SK-N-SH (cell line): ENCODE measurements at regions not wholly inside any gene's neighbourhood (a gene's known extent, or its start where the extent isn't known, plus 50 kb on each side); places are given as distances from the start of the nearest gene placed in this dataset.
A peak's percentile ranks its signal among the peaks of the same experiment; 100 is the strongest.

ENCODE experiments used
- CTCF ChIA-PET: fragments of 300-600, 350-600 bp; formaldehyde crosslinking; extraction: SDS; loops from one replicate; lab custom pipeline; 2021; lab: Yijun Ruan, JAX
- POLR2A ChIA-PET: fragments of 350-600 bp; sonication (Branson Sonifier 250); formaldehyde crosslinking; extraction: SDS; loops from one replicate; lab custom pipeline; 2020; ENCODE audit warnings: antibody characterized with exemption, inconsistent platforms; lab: Yijun Ruan, JAX
- DNase-seq: peaks from one replicate; pipeline ENCODE4 v3.0.0; 2012
- H2AFZ ChIP-seq: fragments of 200-600 bp; sonication (generic); 2 replicates; pipeline ENCODE4 v1.8.1; 2016; ENCODE audit warnings: antibody characterized with exemption, mild to moderate bottlenecking, low read depth
- H3F3A ChIP-seq: fragments of 200-600 bp; sonication (generic); replicated peaks from 2 replicates; pipeline ENCODE3; 2016; ENCODE audit warnings: antibody characterized with exemption, mild to moderate bottlenecking; ENCODE audit not compliant: insufficient read depth
- H3K27ac ChIP-seq, 2 experiments: fragments of 200-500 bp in 1 of 2; fragments of 200-600 bp in 1 of 2; sonication (Bioruptor generic) in 1 of 2; sonication (generic), shearing (Covaris generic) in 1 of 2; 2 replicates each; pipeline versions ENCODE4 v1.5.1 to v1.6.1; 2014 to 2016; ENCODE audit warnings: low read depth in 2 of 2, inconsistent platforms in 1 of 2, low read length in 1 of 2, mild to moderate bottlenecking in 1 of 2, mixed read lengths in 1 of 2
- H3K27me3 ChIP-seq: fragments of 200-600 bp; sonication (generic), shearing (Covaris generic); 2 replicates; pipeline ENCODE4 v1.6.1; 2016; ENCODE audit warnings: mixed run types; ENCODE audit not compliant: insufficient read depth
- H3K36me3 ChIP-seq, 2 experiments: fragments of 200-500 bp in 1 of 2; fragments of 200-600 bp in 1 of 2; sonication (Bioruptor generic) in 1 of 2; sonication (generic) in 1 of 2; replicated peaks in 1 of 2; 2 replicates each; pipeline versions ENCODE3 to v1.5.1; 2014 to 2016; ENCODE audit warnings: low read length in 1 of 2, mild to moderate bottlenecking in 1 of 2; ENCODE audit not compliant: insufficient read depth in 2 of 2, control insufficient read depth in 1 of 2
- H3K4me1 ChIP-seq, 2 experiments: fragments of 200-500 bp in 1 of 2; fragments of 200-600 bp in 1 of 2; sonication (Bioruptor generic) in 1 of 2; sonication (generic), shearing (Covaris generic) in 1 of 2; 2 replicates each; pipeline versions ENCODE4 v1.5.1 to v1.6.1; 2014 to 2016; ENCODE audit warnings: low read depth in 1 of 2, low read length in 1 of 2, mixed run types in 1 of 2; ENCODE audit not compliant: insufficient read depth in 2 of 2, control insufficient read depth in 1 of 2
- H3K4me2 ChIP-seq: fragments of 200-600 bp; sonication (generic), shearing (Covaris generic); 2 replicates; pipeline ENCODE4 v1.6.1; 2017; ENCODE audit warnings: mixed run types
- H3K4me3 ChIP-seq, 2 experiments: fragments of 200-500 bp in 1 of 2; fragments of 200-600 bp in 1 of 2; sonication (Bioruptor generic) in 1 of 2; sonication (generic), shearing (Covaris generic) in 1 of 2; 2 replicates each; pipeline versions ENCODE4 v1.5.1 to v1.8.1; 2014 to 2016; ENCODE audit warnings: low read depth in 2 of 2, inconsistent platforms in 1 of 2, low read length in 1 of 2, mild to moderate bottlenecking in 1 of 2, mixed read lengths in 1 of 2, moderate library complexity in 1 of 2
- H3K79me2 ChIP-seq: fragments of 200-600 bp; sonication (generic); 2 replicates; pipeline ENCODE4 v1.8.1; 2017; ENCODE audit warnings: mild to moderate bottlenecking; ENCODE audit not compliant: insufficient read depth
- H3K9ac ChIP-seq: fragments of 200-600 bp; sonication (generic); 2 replicates; pipeline ENCODE4 v1.6.1; 2017; ENCODE audit warnings: mixed run types
- H3K9me2 ChIP-seq: fragments of 200-600 bp; sonication (generic); 2 replicates; pipeline ENCODE4 v1.6.1; 2017; ENCODE audit warnings: mixed run types
- H3K9me3 ChIP-seq: fragments of 200-600 bp; sonication (generic); 2 replicates; pipeline ENCODE4 v1.6.1; 2017; ENCODE audit warnings: mixed run types, mild to moderate bottlenecking, moderate library complexity
- H4K20me1 ChIP-seq: fragments of 200-600 bp; sonication (generic); 2 replicates; pipeline ENCODE4 v1.6.1; 2017; ENCODE audit warnings: mild to moderate bottlenecking, mixed run types; ENCODE audit not compliant: insufficient read depth
- CHD2 ChIP-seq: fragments of 150-350 bp; IDR thresholded peaks from 2 replicates; pipeline ENCODE4 v1.6.1; 2018; ENCODE audit warnings: low read length; ENCODE audit not compliant: partially characterized antibody
- FOSL2 ChIP-seq: IDR thresholded peaks from 2 replicates; pipeline ENCODE4 v1.4.0; 2012; ENCODE audit warnings: low read depth, mild to moderate bottlenecking, moderate library complexity, borderline replicate concordance
- JUND ChIP-seq: IDR thresholded peaks from 2 replicates; pipeline ENCODE4 v1.4.0; 2012
- MAX ChIP-seq: IDR thresholded peaks from 2 replicates; pipeline ENCODE4 v1.4.0; 2012; ENCODE audit warnings: low read depth
- MEF2A ChIP-seq: IDR thresholded peaks from 2 replicates; pipeline ENCODE4 v1.4.0; 2012; ENCODE audit warnings: low read depth, borderline replicate concordance
- MXI1 ChIP-seq: IDR thresholded peaks from 2 replicates; pipeline ENCODE4 v1.6.1; 2012; ENCODE audit warnings: mild to moderate bottlenecking, low read depth, low read length, improper control_type of control experiment
- PBX3 ChIP-seq: IDR thresholded peaks from 2 replicates; pipeline ENCODE4; 2012
- POLR2AphosphoS5 ChIP-seq: IDR thresholded peaks from 2 replicates; pipeline ENCODE4 v1.6.1; 2012; ENCODE audit warnings: low read depth, low read length
- RAD21 ChIP-seq: IDR thresholded peaks from 2 replicates; pipeline ENCODE4 v1.6.1; 2012; ENCODE audit warnings: mild to moderate bottlenecking, low read length
- SIN3A ChIP-seq: IDR thresholded peaks from 2 replicates; pipeline ENCODE4 v1.6.1; 2012; ENCODE audit warnings: low read depth, mild to moderate bottlenecking, low read length, moderate library complexity, borderline replicate concordance
- SMC3 ChIP-seq: IDR thresholded peaks from 2 replicates; pipeline ENCODE4 v1.6.1; 2012; ENCODE audit warnings: low read depth, low read length, improper control_type of control experiment
- WGBS: methylation state at CpG from one replicate; pipeline ENCODE4 v1.1.6; 2017; ENCODE audit warnings: low lambda C conversion rate; 5-methylcytosine and 5-hydroxymethylcytosine counted together
- TF ChIP-seq, protein P1 (sequence below): fragments of 150-350 bp; IDR thresholded peaks from 2 replicates; pipeline ENCODE4 v1.6.1; 2016; ENCODE audit warnings: mild to moderate bottlenecking, low read depth, low read length

DNA sequence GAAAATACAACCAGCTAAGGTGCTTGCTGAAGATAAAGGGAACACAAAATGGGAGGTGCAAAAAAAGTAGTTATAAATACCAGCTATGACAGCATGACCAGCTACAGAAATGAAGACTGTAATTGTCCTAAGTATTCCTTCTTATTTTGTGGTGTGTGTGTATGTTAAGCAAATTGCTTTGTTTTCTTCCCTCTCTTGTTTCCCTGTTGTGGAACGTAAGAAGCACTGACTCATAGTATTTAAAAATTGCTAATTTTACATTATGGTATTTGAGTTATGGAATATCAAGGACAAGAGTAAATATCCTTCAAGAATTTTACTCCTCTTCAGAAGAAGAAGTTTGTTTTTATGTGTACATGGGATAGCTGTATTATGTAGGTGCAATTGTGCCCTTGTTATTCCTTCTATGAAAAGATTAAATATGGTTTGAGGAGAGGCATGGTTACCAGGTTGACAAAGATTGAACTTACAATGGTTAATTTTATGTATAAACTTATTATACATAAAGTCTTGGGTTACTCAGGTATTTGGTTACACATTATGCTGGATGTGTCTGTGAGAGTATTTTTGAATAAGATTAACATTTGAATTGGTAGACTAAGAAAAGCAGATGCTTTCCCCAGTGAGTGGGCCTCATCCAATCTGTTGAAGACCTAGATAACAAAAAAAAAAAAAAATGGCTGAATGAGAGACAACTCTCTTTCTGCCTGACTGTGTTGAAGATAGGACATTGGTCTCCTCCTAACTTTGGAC is 1132.1 kb upstream of the ALCAM start:
- Histone ChIP-seq H3K27me3 (no peaks in the 10 kb centered on the region), H3K79me2 (no peaks in the 10 kb centered on the region; the same call in 1 of the 2 replicates), H3K9ac (no peak overlapping the region), H3K9me3 (no peaks in the 10 kb centered on the region), H3K36me3 (no peaks in the 10 kb centered on the region), H3K4me3 (no peak overlapping the region), H2AFZ (no peak overlapping the region), H3K4me2 (no peak overlapping the region), H3K9me2 (no peaks in the 10 kb centered on the region; the same call in 1 of the 2 replicates), H3K27ac (no peak overlapping the region), H4K20me1 (no peaks in the 10 kb centered on the region), H3F3A (no peaks in the 10 kb centered on the region), H3K4me1 (no peaks in the 10 kb centered on the region)
- no peak for DNase-seq
- TF ChIP-seq MAX (no peak), SIN3A (no peak), JUND (no peak), POLR2AphosphoS5 (no peak), FOSL2 (no peak), MEF2A (no peak), CHD2 (no peak), MXI1 (no peak), RAD21 (no peak), PBX3 (no peak)
- TF ChIP-seq, protein P1, sequence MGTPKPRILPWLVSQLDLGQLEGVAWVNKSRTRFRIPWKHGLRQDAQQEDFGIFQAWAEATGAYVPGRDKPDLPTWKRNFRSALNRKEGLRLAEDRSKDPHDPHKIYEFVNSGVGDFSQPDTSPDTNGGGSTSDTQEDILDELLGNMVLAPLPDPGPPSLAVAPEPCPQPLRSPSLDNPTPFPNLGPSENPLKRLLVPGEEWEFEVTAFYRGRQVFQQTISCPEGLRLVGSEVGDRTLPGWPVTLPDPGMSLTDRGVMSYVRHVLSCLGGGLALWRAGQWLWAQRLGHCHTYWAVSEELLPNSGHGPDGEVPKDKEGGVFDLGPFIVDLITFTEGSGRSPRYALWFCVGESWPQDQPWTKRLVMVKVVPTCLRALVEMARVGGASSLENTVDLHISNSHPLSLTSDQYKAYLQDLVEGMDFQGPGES, result no peak
- POLR2A ChIA-PET, result no interaction called here
- CTCF ChIA-PET, result no interaction called here
- 73% methylated on average over 1 of the region's 1 CpG for WGBS

GRCh38 chr3:104244680-104245220 is 1122.0 kb upstream of the ALCAM start:
- H3K9me3 ChIP-seq, result no peaks in the 10 kb centered on the region
- TF ChIP-seq PBX3, result peak; percentile 42; the same call in 1 of the 2 replicates
- no peak for TF ChIP-seq SMC3
- peak overlapping the region in 1 of 2 experiments; percentile 39; a peak in 1 of 4 replicates for H3K27ac ChIP-seq
- no peaks in the 10 kb centered on the region for H3F3A ChIP-seq
- no peaks in the 10 kb centered on the region for H3K36me3 ChIP-seq
- DNase-seq, result no peak
- no peaks in the 10 kb centered on the region for H3K9me2 ChIP-seq
- no peaks in the 10 kb centered on the region for H3K27me3 ChIP-seq
- no peak overlapping the region for H2AFZ ChIP-seq
- H3K4me1 ChIP-seq, result no peaks in the 10 kb centered on the region; a peak in 1 of 4 replicates
- H3K4me2 ChIP-seq, result no peak overlapping the region
- 40% methylated on average over 4 of the region's 4 CpGs for WGBS
- POLR2A ChIA-PET, result no interaction called here
- CTCF ChIA-PET, result no interaction called here
- no peak overlapping the region for H3K4me3 ChIP-seq
- no peaks in the 10 kb centered on the region for H4K20me1 ChIP-seq
- no peak overlapping the region for H3K9ac ChIP-seq
- H3K79me2 ChIP-seq, result no peaks in the 10 kb centered on the region
